ENCODE measurements at regions not wholly inside any gene's neighbourhood (a gene's known extent, or its start where the extent isn't known, plus 50 kb on each side); places are given as distances from the start of the nearest gene placed in this dataset.
"Not testable (repeated sequence)": the region's sequence is repeated elsewhere in the genome, so short reads cannot be mapped to it uniquely, and the experiment has no call there.

GRCh38 chr9:97179616-97180015, 127.8 kb upstream of the CCDC180 start:
- Histone ChIP-seq H3K4me3 (ENCODE audit: low read length in 2 of 2) (no peak overlapping the region), H3K9me3 (ENCODE audit: control insufficient read depth in 1 of 2, low read length in 2 of 2) (no peaks in the 10 kb centered on the region), H3K27me3 (ENCODE audit: insufficient read depth, low read length) (no peaks in the 10 kb centered on the region), H3K4me1 (ENCODE audit: insufficient read depth, low read length) (no peaks in the 10 kb centered on the region), H3K36me3 (ENCODE audit: insufficient read depth, low read length) (no peaks in the 10 kb centered on the region), H3K27ac (ENCODE audit: low read depth, low read length) (no peak overlapping the region)
- CTCF ChIA-PET (ENCODE audit: partially characterized antibody): no interaction called here
- peaks cover 0 to 4% (median 0%) of the 10 kb centered on the region in 8 donors for H3K9me3 Mint-ChIP-seq
- DNase-seq: no peak
- intact Hi-C loops (cut with micrococcal nuclease): no loop called here
- H3K27me3 Mint-ChIP-seq: no peaks in the 10 kb centered on the region
- H3K4me3 Mint-ChIP-seq: no peak overlapping the region
- H3K36me3 Mint-ChIP-seq: peaks cover 0 to 2% of the 10 kb centered on the region in 2 donors
- H3K27ac Mint-ChIP-seq: no peak overlapping the region
- POLR2A ChIA-PET (ENCODE audit: partially characterized antibody): no interaction called here
- H3K4me1 Mint-ChIP-seq: no peaks in the 10 kb centered on the region

GRCh38 chr9:97176206-97176605, 131.3 kb upstream of the CCDC180 start:
- no peaks in the 10 kb centered on the region for H3K9me3 ChIP-seq (ENCODE audit: control insufficient read depth in 1 of 2, low read length in 2 of 2)
- H3K9me3 Mint-ChIP-seq: peaks cover 0 to 12% (median 8%) of the 10 kb centered on the region in 8 donors
- no peaks in the 10 kb centered on the region for H3K27me3 Mint-ChIP-seq
- peaks cover 1 to 8% of the 10 kb centered on the region in 2 donors for H3K36me3 Mint-ChIP-seq
- DNase-seq: no peak
- H3K4me1 Mint-ChIP-seq: no peaks in the 10 kb centered on the region
- H3K27ac Mint-ChIP-seq: no peak overlapping the region
- no peak overlapping the region for H3K4me3 ChIP-seq (ENCODE audit: low read length in 2 of 2)
- H3K27me3 ChIP-seq (ENCODE audit: insufficient read depth, low read length): no peaks in the 10 kb centered on the region
- no peaks in the 10 kb centered on the region for H3K4me1 ChIP-seq (ENCODE audit: insufficient read depth, low read length)
- CTCF ChIA-PET (ENCODE audit: partially characterized antibody): no interaction called here
- no peak overlapping the region for H3K4me3 Mint-ChIP-seq
- H3K27ac ChIP-seq (ENCODE audit: low read depth, low read length): no peak overlapping the region
- no peaks in the 10 kb centered on the region for H3K36me3 ChIP-seq (ENCODE audit: insufficient read depth, low read length)
- POLR2A ChIA-PET (ENCODE audit: partially characterized antibody): no interaction called here
- intact Hi-C loops (cut with micrococcal nuclease): no loop called here

- H3K27me3 Mint-ChIP-seq; DNase-seq; H3K9me3 ChIP-seq (ENCODE audit: control insufficient read depth in 1 of 2, low read length in 2 of 2); H3K27ac ChIP-seq (ENCODE audit: low read depth, low read length); H3K4me3 Mint-ChIP-seq; H3K4me1 ChIP-seq (ENCODE audit: insufficient read depth, low read length); H3K4me1 Mint-ChIP-seq; H3K27ac Mint-ChIP-seq; H3K36me3 ChIP-seq (ENCODE audit: insufficient read depth, low read length); H3K4me3 ChIP-seq (ENCODE audit: low read length in 2 of 2); H3K9me3 Mint-ChIP-seq; CTCF ChIA-PET (ENCODE audit: partially characterized antibody); POLR2A ChIA-PET (ENCODE audit: partially characterized antibody); H3K36me3 Mint-ChIP-seq; intact Hi-C loops (cut with micrococcal nuclease); H3K27me3 ChIP-seq (ENCODE audit: insufficient read depth, low read length): not testable (repeated sequence)
Observed at GRCh38 chr9:97168174-97168573, 129.2 kb upstream of the CTSV start.

GRCh38 chr9:97166496-97167138, 127.7 kb upstream of the CTSV start:
- H3K27me3 Mint-ChIP-seq; CTCF ChIA-PET (ENCODE audit: partially characterized antibody); H3K36me3 Mint-ChIP-seq; H3K4me1 Mint-ChIP-seq; H3K9me3 ChIP-seq (ENCODE audit: control insufficient read depth in 1 of 2, low read length in 2 of 2); H3K4me1 ChIP-seq (ENCODE audit: insufficient read depth, low read length); POLR2A ChIA-PET (ENCODE audit: partially characterized antibody); H3K27me3 ChIP-seq (ENCODE audit: insufficient read depth, low read length); H3K27ac ChIP-seq (ENCODE audit: low read depth, low read length); DNase-seq; H3K36me3 ChIP-seq (ENCODE audit: insufficient read depth, low read length); H3K9me3 Mint-ChIP-seq; H3K4me3 Mint-ChIP-seq; intact Hi-C loops (cut with micrococcal nuclease); H3K4me3 ChIP-seq (ENCODE audit: low read length in 2 of 2): not testable (repeated sequence)
- peak overlapping the region in 1 of 7 donors; percentile 6 for H3K27ac Mint-ChIP-seq

- H3K9me3 ChIP-seq (ENCODE audit: control insufficient read depth in 1 of 2, low read length in 2 of 2): no peaks in the 10 kb centered on the region
- H3K27me3 ChIP-seq (ENCODE audit: insufficient read depth, low read length): no peaks in the 10 kb centered on the region
- ChIA-PET POLR2A (ENCODE audit: partially characterized antibody) (no interaction called here), CTCF (ENCODE audit: partially characterized antibody) (no interaction called here)
- H3K4me1 Mint-ChIP-seq: no peaks in the 10 kb centered on the region
- H3K9me3 Mint-ChIP-seq: peaks cover 0 to 5% (median 0%) of the 10 kb centered on the region in 8 donors
- H3K36me3 ChIP-seq (ENCODE audit: insufficient read depth, low read length): no peaks in the 10 kb centered on the region
- no peaks in the 10 kb centered on the region for H3K27me3 Mint-ChIP-seq
- no peak overlapping the region for H3K4me3 ChIP-seq (ENCODE audit: low read length in 2 of 2)
- H3K4me3 Mint-ChIP-seq: no peak overlapping the region
- no peak overlapping the region for H3K27ac ChIP-seq (ENCODE audit: low read depth, low read length)
- intact Hi-C loops (cut with micrococcal nuclease): no loop called here
- peaks cover 0 to 10% of the 10 kb centered on the region in 2 donors for H3K36me3 Mint-ChIP-seq
- H3K27ac Mint-ChIP-seq: no peak overlapping the region
- DNase-seq: no peak
- no peaks in the 10 kb centered on the region for H3K4me1 ChIP-seq (ENCODE audit: insufficient read depth, low read length)
Observed at GRCh38 chr9:97160255-97160654, 121.3 kb upstream of the CTSV start.

- DNase-seq; H3K4me3 Mint-ChIP-seq; H3K9me3 Mint-ChIP-seq; H3K27ac Mint-ChIP-seq; POLR2A ChIA-PET (ENCODE audit: partially characterized antibody); H3K4me3 ChIP-seq (ENCODE audit: low read length in 2 of 2); H3K36me3 ChIP-seq (ENCODE audit: insufficient read depth, low read length); H3K27ac ChIP-seq (ENCODE audit: low read depth, low read length); CTCF ChIA-PET (ENCODE audit: partially characterized antibody); H3K27me3 Mint-ChIP-seq; H3K4me1 ChIP-seq (ENCODE audit: insufficient read depth, low read length); H3K27me3 ChIP-seq (ENCODE audit: insufficient read depth, low read length); H3K4me1 Mint-ChIP-seq; H3K9me3 ChIP-seq (ENCODE audit: control insufficient read depth in 1 of 2, low read length in 2 of 2); intact Hi-C loops (cut with micrococcal nuclease): not testable (repeated sequence)
- peaks cover 0 to 16% of the 10 kb centered on the region in 2 donors for H3K36me3 Mint-ChIP-seq
Observed at GRCh38 chr9:97158722-97159121, 119.8 kb upstream of the CTSV start.

- DNase-seq; CTCF ChIA-PET (ENCODE audit: partially characterized antibody); H3K4me1 ChIP-seq (ENCODE audit: insufficient read depth, low read length); H3K9me3 ChIP-seq (ENCODE audit: control insufficient read depth in 1 of 2, low read length in 2 of 2); intact Hi-C loops (cut with micrococcal nuclease); H3K4me3 Mint-ChIP-seq; H3K36me3 ChIP-seq (ENCODE audit: insufficient read depth, low read length); H3K9me3 Mint-ChIP-seq; H3K4me3 ChIP-seq (ENCODE audit: low read length in 2 of 2); H3K27me3 ChIP-seq (ENCODE audit: insufficient read depth, low read length); H3K27me3 Mint-ChIP-seq; H3K27ac ChIP-seq (ENCODE audit: low read depth, low read length); H3K27ac Mint-ChIP-seq; H3K4me1 Mint-ChIP-seq; POLR2A ChIA-PET (ENCODE audit: partially characterized antibody): not testable (repeated sequence)
- peaks cover 0 to 26% of the 10 kb centered on the region in 2 donors for H3K36me3 Mint-ChIP-seq
Observed at GRCh38 chr9:97155441-97155840, 116.5 kb upstream of the CTSV start.

- no peaks in the 10 kb centered on the region for H3K27me3 ChIP-seq (ENCODE audit: insufficient read depth, low read length)
- H3K4me1 Mint-ChIP-seq: no peaks in the 10 kb centered on the region
- POLR2A ChIA-PET (ENCODE audit: partially characterized antibody): no interaction called here
Observed at GRCh38 chr9:97153967-97154366, 115.0 kb upstream of the CTSV start.

More at GRCh38 chr9:97153967-97154366, 115.0 kb upstream of the CTSV start:
- peaks cover 0 to 5% (median 0%) of the 10 kb centered on the region in 8 donors for H3K9me3 Mint-ChIP-seq
- intact Hi-C loops (cut with micrococcal nuclease): no loop called here
- no peak overlapping the region for H3K27ac Mint-ChIP-seq
- CTCF ChIA-PET (ENCODE audit: partially characterized antibody): no interaction called here
- no peaks in the 10 kb centered on the region for H3K4me1 ChIP-seq (ENCODE audit: insufficient read depth, low read length)
- H3K9me3 ChIP-seq (ENCODE audit: control insufficient read depth in 1 of 2, low read length in 2 of 2): no peaks in the 10 kb centered on the region
- DNase-seq: no peak
- no peak overlapping the region for H3K27ac ChIP-seq (ENCODE audit: low read depth, low read length)
- no peaks in the 10 kb centered on the region for H3K36me3 ChIP-seq (ENCODE audit: insufficient read depth, low read length)
- no peaks in the 10 kb centered on the region for H3K27me3 Mint-ChIP-seq
- H3K36me3 Mint-ChIP-seq: peaks cover 0 to 20% of the 10 kb centered on the region in 2 donors
- H3K4me3 ChIP-seq (ENCODE audit: low read length in 2 of 2): no peak overlapping the region
- H3K4me3 Mint-ChIP-seq: no peak overlapping the region
